Osteoblast (primary cell): ENCODE measurements at regions not wholly inside any gene's neighbourhood (a gene's known extent, or its start where the extent isn't known, plus 50 kb on each side); places are given as distances from the start of the nearest gene placed in this dataset.
A peak's percentile ranks its signal among the peaks of the same experiment; 100 is the strongest.
"Not testable (repeated sequence)": the region's sequence is repeated elsewhere in the genome, so short reads cannot be mapped to it uniquely, and the experiment has no call there.

Source experiments
- DNase-seq: peaks from one replicate; pipeline ENCODE4 v3.0.0; 2011; ENCODE audit warnings: low spot score, mixed read lengths; ENCODE audit not compliant: insufficient read length; ENCODE audit errors: missing footprints
- H2AFZ ChIP-seq: 2 replicates; pipeline ENCODE4 v1.6.0; 2011; ENCODE audit warnings: mild to moderate bottlenecking, low read length
- H3K27ac ChIP-seq: 2 replicates; pipeline ENCODE4 v1.5.1; 2011; ENCODE audit warnings: mild to moderate bottlenecking, low read depth, low read length, moderate library complexity
- H3K27me3 ChIP-seq: 2 replicates; pipeline ENCODE4 v1.6.0; 2012; ENCODE audit warnings: mild to moderate bottlenecking, control low read depth, inconsistent platforms, low read length, moderate library complexity; ENCODE audit not compliant: insufficient read depth
- H3K36me3 ChIP-seq: 2 replicates; pipeline ENCODE4 v1.5.1; 2011; ENCODE audit warnings: mild to moderate bottlenecking, low read length, control low read depth, moderate library complexity; ENCODE audit not compliant: insufficient read depth
- H3K4me1 ChIP-seq: 2 replicates; pipeline ENCODE4 v1.5.1; 2011; ENCODE audit warnings: mild to moderate bottlenecking, low read length, control low read depth, moderate library complexity; ENCODE audit not compliant: insufficient read depth
- H3K4me2 ChIP-seq: 2 replicates; pipeline ENCODE4 v1.6.0; 2011; ENCODE audit warnings: mild to moderate bottlenecking, low read length; ENCODE audit not compliant: insufficient read depth
- H3K4me3 ChIP-seq: fragments of 200-600 bp; sonication (generic); 3 replicates; pipeline ENCODE4 v1.5.1; 2012; ENCODE audit warnings: mild to moderate bottlenecking, low read length, inconsistent platforms; ENCODE audit not compliant: insufficient read depth
- H3K79me2 ChIP-seq: 2 replicates; pipeline ENCODE4 v1.6.0; 2012; ENCODE audit warnings: mild to moderate bottlenecking, low read length, control low read depth, inconsistent platforms; ENCODE audit not compliant: insufficient read depth
- H3K9me3 ChIP-seq: 2 replicates; pipeline ENCODE4 v1.5.1; 2011; ENCODE audit warnings: low read depth, low read length, control low read depth
- H4K20me1 ChIP-seq: 2 replicates; pipeline ENCODE4 v1.6.0; 2012; ENCODE audit warnings: mild to moderate bottlenecking, low read length, control low read depth; ENCODE audit not compliant: insufficient read depth
- CTCF ChIP-seq: IDR thresholded peaks from 2 replicates; pipeline ENCODE4 v1.5.1; 2011; ENCODE audit warnings: mild to moderate bottlenecking, low read depth, low read length, moderate library complexity; ENCODE audit errors: extremely low read depth

GRCh38 chr7:28900311-28900710 is 57.8 kb downstream of the TRIL start:
- Histone ChIP-seq H4K20me1 (no peaks in the 10 kb centered on the region), H3K27me3 (peaks cover 3% of the 10 kb centered on the region), H3K4me1 (peaks cover 5% of the 10 kb centered on the region), H3K4me2 (no peak overlapping the region), H3K4me3 (no peak overlapping the region), H2AFZ (no peak overlapping the region), H3K9me3 (no peaks in the 10 kb centered on the region), H3K36me3 (no peaks in the 10 kb centered on the region), H3K27ac (no peak overlapping the region), H3K79me2 (no peaks in the 10 kb centered on the region)
- no peak for TF ChIP-seq CTCF
- no peak for DNase-seq

GRCh38 chr7:28893888-28894287 is 64.2 kb downstream of the TRIL start:
- H2AFZ ChIP-seq: no peak overlapping the region
- no peak overlapping the region for H3K4me3 ChIP-seq
- H3K79me2 ChIP-seq: no peaks in the 10 kb centered on the region
- H3K36me3 ChIP-seq: no peaks in the 10 kb centered on the region
- peaks cover 16% of the 10 kb centered on the region for H3K27me3 ChIP-seq
- no peak for DNase-seq
- H3K4me1 ChIP-seq: no peaks in the 10 kb centered on the region
- H3K4me2 ChIP-seq: no peak overlapping the region
- no peak overlapping the region for H3K27ac ChIP-seq
- H3K9me3 ChIP-seq: no peaks in the 10 kb centered on the region
- TF ChIP-seq CTCF: no peak
- H4K20me1 ChIP-seq: no peaks in the 10 kb centered on the region

GRCh38 chr7:28891876-28892234 is 66.3 kb downstream of the TRIL start:
- not testable (repeated sequence) for H3K36me3 ChIP-seq, H3K4me2 ChIP-seq, H4K20me1 ChIP-seq, H3K79me2 ChIP-seq, DNase-seq, H3K27ac ChIP-seq, H3K9me3 ChIP-seq, H3K4me1 ChIP-seq, H3K4me3 ChIP-seq, H2AFZ ChIP-seq
- peaks cover 30% of the 10 kb centered on the region for H3K27me3 ChIP-seq

- Histone ChIP-seq H3K4me1 (no peaks in the 10 kb centered on the region), H3K79me2 (no peaks in the 10 kb centered on the region), H3K4me2 (no peak overlapping the region), H3K36me3 (no peaks in the 10 kb centered on the region), H2AFZ (no peak overlapping the region), H4K20me1 (no peaks in the 10 kb centered on the region), H3K27ac (no peak overlapping the region), H3K9me3 (no peaks in the 10 kb centered on the region), H3K27me3 (peaks cover 30% of the 10 kb centered on the region), H3K4me3 (no peak overlapping the region)
- peak; percentile 21 for DNase-seq
- no peak for TF ChIP-seq CTCF
Measured at GRCh38 chr7:28891192-28891875, 66.8 kb downstream of the TRIL start.
